Mammary epithelial cell (primary cell): ENCODE measurements at regions not wholly inside any gene's neighbourhood (a gene's known extent, or its start where the extent isn't known, plus 50 kb on each side); places are given as distances from the start of the nearest gene placed in this dataset.

Experiments used
- CTCF ChIP-seq, 2 donors: IDR thresholded peaks in 1 of 2; conservative IDR thresholded peaks in 1 of 2; 2 replicates each; pipeline ENCODE4 v1.5.1; 2011 to 2012; ENCODE audit warnings: inconsistent platforms in 2 of 2, low read length in 2 of 2, mild to moderate bottlenecking in 2 of 2, control low read depth in 1 of 2, low read depth in 1 of 2; ENCODE audit not compliant: insufficient read depth in 1 of 2; ENCODE audit errors: extremely low read depth in 1 of 2
- EZH2 ChIP-seq: IDR thresholded peaks from 2 replicates; pipeline ENCODE4 v1.6.1; 2012; ENCODE audit warnings: low read length, inconsistent platforms, borderline replicate concordance

GRCh38 chr3:81045246-81045645 lies 716.2 kb downstream of the GBE1 start:
- TF ChIP-seq CTCF (conservative IDR thresholded peaks at IDR 0.05 in 1 of 2, IDR thresholded peaks at IDR 0.05 in 1 of 2; ENCODE audit: extremely low read depth in 1 of 2, insufficient read depth in 1 of 2, low read depth in 1 of 2, low read length in 2 of 2): no peak
- no peak for TF ChIP-seq EZH2
